ENCODE measurements at regions not wholly inside any gene's neighbourhood (a gene's known extent, or its start where the extent isn't known, plus 50 kb on each side); places are given as distances from the start of the nearest gene placed in this dataset.

DNA sequence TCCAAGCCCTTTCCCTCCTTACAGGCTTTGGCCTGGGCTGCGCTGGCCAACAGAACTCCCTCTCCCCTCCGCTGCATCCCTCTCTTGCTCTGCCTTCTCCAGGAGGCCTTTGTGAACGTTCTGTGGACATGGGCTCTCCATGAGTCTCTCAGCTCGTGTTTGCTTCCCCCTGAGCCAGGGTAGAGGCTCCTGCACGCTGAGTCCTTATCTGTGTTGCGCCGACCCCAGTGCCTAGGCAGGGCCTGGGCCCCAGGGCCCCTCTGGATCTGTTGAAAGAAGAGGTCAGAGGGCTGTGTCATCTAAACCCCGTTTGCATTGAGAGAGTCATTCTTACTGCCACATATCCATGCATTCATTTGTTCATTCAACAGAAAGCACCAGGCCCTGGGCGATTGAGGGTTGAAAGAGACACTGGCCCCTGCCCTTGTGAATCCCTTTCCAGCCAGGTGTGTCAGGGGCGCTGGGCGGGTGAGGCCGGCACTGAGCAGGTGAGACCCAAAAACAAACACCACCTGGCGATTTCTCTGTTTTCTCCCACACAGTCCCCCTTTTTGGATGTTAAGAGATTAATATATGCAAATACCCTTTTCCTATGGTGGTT lies 111.2 kb upstream of the IER5L start:
- TF ChIP-seq, protein P1, sequence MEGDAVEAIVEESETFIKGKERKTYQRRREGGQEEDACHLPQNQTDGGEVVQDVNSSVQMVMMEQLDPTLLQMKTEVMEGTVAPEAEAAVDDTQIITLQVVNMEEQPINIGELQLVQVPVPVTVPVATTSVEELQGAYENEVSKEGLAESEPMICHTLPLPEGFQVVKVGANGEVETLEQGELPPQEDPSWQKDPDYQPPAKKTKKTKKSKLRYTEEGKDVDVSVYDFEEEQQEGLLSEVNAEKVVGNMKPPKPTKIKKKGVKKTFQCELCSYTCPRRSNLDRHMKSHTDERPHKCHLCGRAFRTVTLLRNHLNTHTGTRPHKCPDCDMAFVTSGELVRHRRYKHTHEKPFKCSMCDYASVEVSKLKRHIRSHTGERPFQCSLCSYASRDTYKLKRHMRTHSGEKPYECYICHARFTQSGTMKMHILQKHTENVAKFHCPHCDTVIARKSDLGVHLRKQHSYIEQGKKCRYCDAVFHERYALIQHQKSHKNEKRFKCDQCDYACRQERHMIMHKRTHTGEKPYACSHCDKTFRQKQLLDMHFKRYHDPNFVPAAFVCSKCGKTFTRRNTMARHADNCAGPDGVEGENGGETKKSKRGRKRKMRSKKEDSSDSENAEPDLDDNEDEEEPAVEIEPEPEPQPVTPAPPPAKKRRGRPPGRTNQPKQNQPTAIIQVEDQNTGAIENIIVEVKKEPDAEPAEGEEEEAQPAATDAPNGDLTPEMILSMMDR (conservative IDR thresholded peaks at IDR 0.05; ENCODE audit: low read depth, low read length), result no peak
- TF ChIP-seq SMC3 (IDR thresholded peaks at IDR 0.05; ENCODE audit: low read depth, low read length), result no peak
- no peak for TF ChIP-seq RFX5 (IDR thresholded peaks at IDR 0.05; ENCODE audit: low read depth, low read length)
- no peak for TF ChIP-seq RAD21 (IDR thresholded peaks at IDR 0.05; ENCODE audit: low read length)
- TF ChIP-seq POLR2A (IDR thresholded peaks at IDR 0.05; ENCODE audit: low read depth, low read length), result no peak
- no peak for TF ChIP-seq USF2 (IDR thresholded peaks at IDR 0.05; ENCODE audit: low read depth, low read length)
- no peak for TF ChIP-seq BHLHE40 (IDR thresholded peaks at IDR 0.05; ENCODE audit: low read depth, low read length)
- TF ChIP-seq CHD1 (IDR thresholded peaks at IDR 0.05; ENCODE audit: low read depth, low read length), result no peak
- no peak for TF ChIP-seq CEBPB (IDR thresholded peaks at IDR 0.05; ENCODE audit: low read depth, low read length)
- TF ChIP-seq FOS (IDR thresholded peaks at IDR 0.05; ENCODE audit: low read depth, low read length), result no peak
